Skin of body (tissue), 1 donor: ENCODE measurements at regions not wholly inside any gene's neighbourhood (a gene's known extent, or its start where the extent isn't known, plus 50 kb on each side); places are given as distances from the start of the nearest gene placed in this dataset.
"Not testable (repeated sequence)": the region's sequence is repeated elsewhere in the genome, so short reads cannot be mapped to it uniquely, and the experiment has no call there.

Source experiments
- DNase-seq: peaks from one replicate; lab custom pipeline; 2025; lab: John Stamatoyannopoulos, UW

GRCh38 chr4:93888308-93888707 is 59.8 kb downstream of the ATOH1 start:
- DNase-seq: no peak

DNA sequence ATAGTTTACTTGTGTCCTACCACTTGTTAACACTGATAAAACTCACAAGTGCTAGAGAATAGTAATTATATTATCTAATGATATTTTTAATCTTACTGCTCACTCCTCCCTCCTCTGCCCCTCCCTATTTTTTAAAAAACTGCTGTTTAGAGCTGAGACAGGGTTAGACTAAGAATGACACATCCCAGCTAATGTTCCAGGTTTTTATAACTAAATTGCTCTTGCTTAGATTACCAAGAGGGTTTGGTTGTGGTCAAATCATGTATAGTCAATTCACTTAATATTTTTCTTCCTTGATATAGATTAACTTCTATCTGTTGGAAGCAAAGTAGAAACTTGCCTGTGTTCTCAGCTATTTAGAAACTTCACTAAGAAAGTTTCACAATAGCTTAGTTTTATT is 60.2 kb downstream of the ATOH1 start:
- DNase-seq: no peak

GRCh38 chr4:93891244-93891643 is 62.7 kb downstream of the ATOH1 start:
- no peak for DNase-seq

GRCh38 chr4:93894995-93895394 is 66.4 kb downstream of the ATOH1 start:
- no peak for DNase-seq

- DNase-seq: no peak
Measured at GRCh38 chr4:93896516-93896915, 68.0 kb downstream of the ATOH1 start.

DNA sequence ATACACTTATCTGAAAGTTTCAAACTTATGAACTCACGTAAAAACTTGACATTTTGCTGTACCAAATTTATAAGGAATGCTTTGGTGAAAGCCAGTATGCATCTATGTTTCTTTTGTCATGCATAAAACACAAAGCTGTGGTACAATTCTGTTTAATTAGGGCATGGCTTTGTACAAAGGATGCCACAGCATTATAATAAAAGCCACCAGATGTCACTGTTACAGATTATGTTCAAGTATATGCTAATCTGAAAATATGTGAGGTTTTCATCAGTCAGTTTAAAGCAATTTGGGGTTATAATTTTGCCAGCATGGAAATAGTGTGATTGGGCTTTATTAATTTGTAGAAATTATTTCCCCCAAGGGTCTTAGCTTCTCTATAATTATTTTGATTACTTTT is 69.0 kb downstream of the ATOH1 start:
- DNase-seq: no peak

GRCh38 chr4:93908778-93909177 is 80.2 kb downstream of the ATOH1 start:
- no peak for DNase-seq

GRCh38 chr4:93911671-93912070 is 83.1 kb downstream of the ATOH1 start:
- DNase-seq: no peak

DNA sequence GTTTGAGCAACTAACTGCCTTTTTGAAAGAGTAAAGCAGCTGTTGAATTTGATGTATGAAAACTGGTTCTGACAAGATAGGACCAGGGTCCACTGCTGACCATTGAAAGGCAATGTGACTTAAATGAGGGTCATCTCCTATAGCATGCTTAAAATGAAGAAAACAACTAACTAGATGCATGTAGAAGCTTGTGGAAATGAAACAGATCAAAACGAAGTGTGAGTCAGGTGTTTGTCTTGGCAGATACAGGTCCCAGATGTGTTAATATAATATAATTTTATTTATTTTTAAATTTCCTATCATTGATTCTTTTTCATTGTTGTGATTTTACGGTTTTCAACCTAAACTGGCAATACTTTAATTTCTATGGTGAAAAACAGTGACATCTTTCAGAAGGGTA is 83.6 kb downstream of the ATOH1 start:
- no peak for DNase-seq

GRCh38 chr4:93918856-93919255 is 90.3 kb downstream of the ATOH1 start:
- DNase-seq: no peak

DNA sequence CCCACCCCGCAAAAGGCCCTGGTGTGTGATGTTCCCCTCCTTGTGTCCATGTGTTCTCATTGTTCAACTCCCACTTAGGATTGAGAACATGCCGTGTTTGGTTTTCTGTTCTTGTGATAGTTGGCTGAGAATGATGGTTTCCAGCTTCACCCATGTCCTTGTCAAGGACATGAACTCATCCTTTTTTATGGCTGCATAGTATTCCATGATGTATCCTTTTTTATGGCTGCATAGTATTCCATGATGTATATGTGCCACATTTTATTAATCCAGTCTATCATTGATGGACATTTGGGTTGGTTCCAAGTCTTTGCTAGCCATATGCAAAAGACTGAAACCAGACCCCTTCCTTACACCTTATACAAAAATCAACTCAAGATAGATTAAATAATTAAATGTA is 95.0 kb downstream of the ATOH1 start:
- DNase-seq: not testable (repeated sequence)

DNA sequence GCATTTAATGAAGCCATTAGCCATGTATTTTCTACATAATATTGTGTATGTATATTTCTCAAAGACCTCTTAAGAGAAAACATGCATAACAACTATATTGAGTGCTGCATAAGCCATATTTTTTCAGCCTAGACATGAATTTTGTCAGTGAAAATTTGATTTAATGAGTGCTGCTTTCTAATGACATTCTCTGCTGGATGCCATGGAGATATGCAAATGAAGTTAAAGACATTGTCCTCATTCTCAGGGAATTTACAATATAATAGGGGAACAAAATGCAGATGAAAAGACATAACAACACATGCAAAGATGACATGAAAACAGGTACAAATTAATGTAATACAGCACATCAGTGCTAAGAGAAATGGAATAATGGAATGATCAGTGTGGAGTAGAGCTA is 118.7 kb downstream of the ATOH1 start:
- no peak for DNase-seq

GRCh38 chr4:93950239-93950638 is 121.7 kb downstream of the ATOH1 start:
- DNase-seq: not testable (repeated sequence)

GRCh38 chr4:93957186-93957585 is 128.6 kb downstream of the ATOH1 start:
- no peak for DNase-seq

GRCh38 chr4:93960450-93960849 is 131.9 kb downstream of the ATOH1 start:
- DNase-seq: no peak

DNA sequence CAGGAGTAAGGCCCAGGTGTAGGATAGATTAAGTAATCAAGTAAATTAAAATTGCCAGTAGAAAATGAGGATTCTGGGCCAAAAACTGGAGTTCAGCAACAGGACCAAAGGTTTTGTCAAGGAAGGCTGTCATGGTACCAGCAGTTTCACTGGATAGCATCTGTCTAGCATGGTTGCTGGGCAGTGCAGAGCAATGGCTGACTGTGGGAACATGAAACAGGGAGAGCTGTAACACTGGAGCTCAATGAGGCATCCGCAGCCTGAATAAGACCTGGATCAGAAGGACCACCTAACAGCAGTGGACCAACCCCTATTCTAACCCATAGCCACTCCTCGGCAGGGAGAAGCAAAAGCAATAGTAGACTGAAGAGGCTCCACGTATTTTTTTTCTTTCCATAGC is 132.4 kb downstream of the ATOH1 start:
- no peak for DNase-seq

- no peak for DNase-seq
Measured at GRCh38 chr4:93981594-93981993, 153.0 kb downstream of the ATOH1 start.

- no peak for DNase-seq
Measured at GRCh38 chr4:93982255-93982654, 153.7 kb downstream of the ATOH1 start.

GRCh38 chr4:93983140-93983539 is 154.6 kb downstream of the ATOH1 start:
- no peak for DNase-seq

DNA sequence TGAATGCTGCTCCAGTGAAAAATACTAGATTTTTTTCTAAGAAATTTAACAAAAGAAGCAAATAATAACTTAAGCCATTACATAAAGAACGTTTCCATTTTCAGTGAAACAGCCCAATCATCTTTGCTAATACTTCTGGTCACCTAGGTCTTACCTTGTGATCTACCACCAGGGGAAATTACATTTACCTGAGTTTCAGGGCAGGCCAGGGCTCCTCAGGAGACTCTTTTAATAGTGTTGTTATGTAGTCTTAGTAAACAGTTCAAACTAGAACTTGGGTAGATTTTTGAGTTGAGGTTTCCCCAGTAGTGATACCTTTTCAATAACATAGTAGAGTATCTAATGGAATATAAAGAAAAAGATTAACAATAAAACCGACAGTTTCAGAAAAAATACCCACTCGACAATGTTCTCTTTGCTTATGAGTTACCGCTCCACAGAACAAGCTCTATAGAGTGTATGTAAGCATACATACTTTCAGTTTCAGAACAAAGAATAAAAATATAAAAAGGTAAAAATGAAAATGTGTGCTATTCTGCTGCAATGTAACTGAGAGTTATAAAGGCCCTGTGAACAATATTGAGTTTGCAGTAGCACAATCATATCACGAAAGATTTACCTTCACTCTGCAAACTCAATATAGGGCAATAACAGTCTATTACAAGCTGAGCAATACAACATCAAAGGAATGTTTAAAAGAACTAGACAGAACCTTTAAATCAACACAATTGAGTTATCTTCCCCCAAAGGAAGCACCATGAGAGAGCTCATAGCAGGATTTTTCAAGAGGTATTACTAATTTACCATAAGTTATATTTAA is 165.8 kb downstream of the ATOH1 start:
- no peak for DNase-seq

DNA sequence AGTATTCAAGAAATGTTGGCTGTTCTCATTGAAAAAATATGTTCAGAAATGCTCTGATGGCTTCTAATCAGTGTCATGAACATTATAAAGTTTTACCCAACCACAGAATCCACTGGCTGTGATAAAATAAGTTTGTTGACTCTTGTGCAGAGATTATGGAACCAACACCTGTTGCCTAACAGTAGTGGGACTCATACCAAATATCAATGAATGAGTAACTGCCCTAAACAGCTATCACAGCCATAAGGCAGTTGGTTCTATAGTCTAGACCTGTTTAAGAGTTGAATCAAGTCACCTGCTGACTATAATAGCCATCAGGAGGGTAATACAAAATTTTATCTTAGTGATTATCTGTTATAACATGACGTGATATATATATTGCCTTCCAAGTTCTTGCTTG is 168.3 kb downstream of the ATOH1 start:
- DNase-seq: no peak

DNA sequence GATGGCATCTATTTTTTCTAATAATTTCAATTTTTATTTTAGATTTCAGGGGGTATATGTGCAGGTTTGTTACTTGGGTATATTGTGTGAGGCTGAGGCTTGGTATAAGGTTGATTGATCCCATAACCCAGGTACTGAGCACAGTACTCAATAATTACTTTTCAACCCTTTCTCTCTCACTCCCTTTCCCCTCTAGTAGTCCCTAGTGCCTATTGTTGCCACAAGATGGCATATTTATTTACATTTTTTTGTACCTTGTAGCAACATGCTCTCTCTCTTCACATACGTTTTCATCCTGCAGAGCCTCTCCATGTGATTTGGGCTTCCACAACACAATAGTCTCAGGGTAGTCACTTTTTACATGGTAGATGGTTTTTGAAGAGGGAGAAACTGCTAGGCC is 172.0 kb downstream of the ATOH1 start:
- DNase-seq: no peak

DNA sequence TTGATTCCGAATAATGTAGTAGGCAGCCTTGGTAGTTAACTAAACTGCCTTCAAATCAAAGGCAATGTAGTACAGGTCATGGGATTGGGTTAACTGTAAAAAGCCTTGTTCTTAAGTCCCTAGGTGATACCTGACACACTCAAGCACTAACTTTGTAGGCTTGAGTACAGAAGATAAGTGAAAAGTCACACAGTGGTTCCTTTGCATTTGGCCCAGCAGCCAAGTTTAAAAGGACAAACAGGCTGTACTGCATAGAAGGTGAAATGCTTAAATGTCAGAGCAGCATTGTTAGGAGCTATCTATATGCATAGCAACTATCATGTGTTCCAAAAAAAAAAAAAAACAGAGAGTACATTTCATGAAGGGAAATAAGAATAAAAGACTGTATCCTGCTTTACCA is 178.4 kb downstream of the ATOH1 start:
- no peak for DNase-seq

DNA sequence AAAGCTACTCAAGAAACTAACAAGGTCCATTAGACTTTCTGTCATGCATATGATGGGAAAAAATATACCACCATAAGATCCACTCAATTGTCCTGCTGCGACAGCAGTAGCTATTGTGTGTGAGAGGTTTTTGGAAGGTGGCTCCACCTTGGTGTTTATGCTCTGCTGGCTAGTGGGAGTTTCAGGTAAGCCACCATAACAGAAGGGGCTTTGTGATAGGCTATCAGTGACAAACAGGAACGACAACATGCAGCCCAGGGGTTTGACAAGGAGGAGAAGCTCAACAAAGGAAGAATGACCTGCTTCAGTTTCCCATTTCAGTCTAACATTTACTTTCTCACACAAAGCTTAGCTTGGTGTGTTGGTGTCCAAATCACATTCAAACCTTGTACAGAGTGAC is 182.6 kb downstream of the ATOH1 start:
- no peak for DNase-seq
